Activated gamma-delta T cell (primary cell): ENCODE measurements at regions not wholly inside any gene's neighbourhood (a gene's known extent, or its start where the extent isn't known, plus 50 kb on each side); places are given as distances from the start of the nearest gene placed in this dataset.

Experiments
- DNase-seq: peaks from one replicate; lab custom pipeline; 2025; lab: John Stamatoyannopoulos, UW

- no peak for DNase-seq
Measured at GRCh38 chr2:81974216-81974615, 1669.7 kb upstream of the LRRTM1 start.

GRCh38 chr2:81942876-81943275 is 1638.3 kb upstream of the LRRTM1 start:
- no peak for DNase-seq

DNA sequence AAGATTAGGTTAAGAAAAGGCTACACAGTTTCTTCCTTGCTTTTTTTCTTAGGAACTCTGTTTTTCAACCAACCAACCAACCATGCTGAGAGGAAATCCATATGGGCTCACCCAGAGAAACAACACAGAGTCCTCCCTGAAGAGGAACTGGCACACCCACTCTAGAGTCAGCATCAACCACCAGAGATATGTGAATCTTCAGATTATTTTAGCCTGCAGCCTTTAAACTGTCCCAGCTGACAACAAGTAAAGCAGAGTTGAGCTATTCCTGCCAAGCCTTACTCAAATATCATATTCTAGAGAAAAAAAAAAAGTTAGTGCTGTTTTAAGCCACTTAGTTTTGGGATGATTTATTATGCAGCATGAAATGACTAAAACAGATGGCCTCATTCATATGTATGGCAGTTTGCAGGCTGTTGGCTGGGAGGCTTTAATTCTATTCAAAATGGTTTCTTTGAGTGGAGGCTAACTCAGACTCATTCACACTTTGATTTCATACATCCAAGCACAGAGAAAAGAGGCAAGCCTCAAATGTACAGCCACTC is 1637.7 kb upstream of the LRRTM1 start:
- DNase-seq = no peak

- no peak for DNase-seq
Measured at GRCh38 chr2:81940266-81940955, 1635.9 kb upstream of the LRRTM1 start.

DNA sequence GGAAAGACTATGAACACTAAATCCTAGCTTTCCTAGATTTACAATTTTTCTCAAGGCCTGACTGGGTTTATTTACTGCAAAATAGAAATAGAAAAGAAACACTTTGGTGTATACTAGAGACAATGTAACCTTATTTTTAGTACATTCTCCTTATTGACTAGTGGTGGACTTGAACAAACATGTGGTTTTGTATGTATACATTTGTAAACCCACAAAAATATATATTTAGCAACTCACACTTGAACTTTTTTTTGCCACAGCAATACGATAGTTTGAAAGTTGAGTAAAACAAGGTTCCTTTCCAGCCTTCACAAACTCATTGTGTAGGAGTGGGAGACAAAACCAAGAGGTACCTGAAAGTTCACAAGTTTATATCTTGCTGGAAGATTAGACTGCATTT is 1633.4 kb upstream of the LRRTM1 start:
- no peak for DNase-seq

- no peak for DNase-seq
Measured at GRCh38 chr2:81903534-81903933, 1599.0 kb upstream of the LRRTM1 start.

DNA sequence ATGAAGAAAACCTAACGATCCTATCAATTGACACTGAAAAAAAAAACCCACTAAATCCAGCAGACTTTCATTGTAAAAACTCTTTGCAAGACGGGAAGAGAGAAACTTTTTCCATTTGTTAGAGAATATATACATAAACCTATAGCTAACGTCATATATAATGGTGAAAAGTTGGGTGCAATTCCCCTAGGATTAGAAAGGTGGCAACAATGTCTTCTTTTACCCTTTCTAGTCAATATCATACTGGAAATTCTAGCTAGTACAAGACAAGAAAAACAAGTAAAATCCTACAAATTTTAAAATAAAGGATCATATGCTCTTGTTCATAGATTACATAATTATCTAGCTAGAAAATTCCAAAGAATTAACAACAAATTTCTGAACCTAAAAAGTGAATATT is 1596.5 kb upstream of the LRRTM1 start:
- DNase-seq = no peak

- DNase-seq = no peak
Measured at GRCh38 chr2:81895620-81896250, 1591.2 kb upstream of the LRRTM1 start.

GRCh38 chr2:81894451-81894990 is 1590.0 kb upstream of the LRRTM1 start:
- no peak for DNase-seq

GRCh38 chr2:81876624-81877023 is 1572.1 kb upstream of the LRRTM1 start:
- DNase-seq = no peak

DNA sequence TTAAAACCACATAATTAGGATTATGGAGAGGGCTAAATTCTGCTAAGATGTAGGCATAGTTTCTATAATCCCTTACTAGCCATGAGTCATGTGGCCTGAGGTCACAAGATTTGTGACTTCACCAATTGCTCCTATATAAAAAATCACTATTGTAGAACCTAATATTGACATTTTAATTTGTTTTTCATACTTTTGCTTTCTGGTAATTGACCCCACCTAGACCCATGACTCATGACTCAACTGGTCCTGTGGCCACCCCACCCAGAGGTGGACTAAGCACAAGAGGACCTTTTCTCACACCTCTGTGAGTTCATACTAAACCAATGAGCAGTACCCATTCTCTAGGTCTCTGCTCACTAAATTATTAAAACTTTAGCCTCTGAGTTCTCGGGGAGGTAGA is 1567.5 kb upstream of the LRRTM1 start:
- no peak for DNase-seq

DNA sequence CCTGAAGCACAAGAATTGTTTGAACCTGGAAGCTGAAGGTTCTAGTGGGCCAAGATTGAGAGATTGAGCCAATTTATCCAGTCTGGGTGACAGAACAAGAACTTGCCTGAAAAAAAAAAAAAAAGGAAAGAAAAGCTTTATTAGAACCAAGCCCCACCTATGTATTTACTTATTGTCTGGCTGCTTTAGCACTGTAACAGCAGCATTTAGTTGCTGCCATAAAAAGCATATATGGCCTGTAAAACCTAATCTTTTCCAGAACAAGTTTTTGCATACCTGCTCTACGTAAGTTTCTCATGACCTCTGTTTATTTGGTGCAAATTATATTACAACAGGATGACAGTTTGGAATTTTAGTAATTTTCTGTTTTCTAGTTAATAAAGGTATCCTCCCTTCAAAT is 1565.6 kb upstream of the LRRTM1 start:
- no peak for DNase-seq

DNA sequence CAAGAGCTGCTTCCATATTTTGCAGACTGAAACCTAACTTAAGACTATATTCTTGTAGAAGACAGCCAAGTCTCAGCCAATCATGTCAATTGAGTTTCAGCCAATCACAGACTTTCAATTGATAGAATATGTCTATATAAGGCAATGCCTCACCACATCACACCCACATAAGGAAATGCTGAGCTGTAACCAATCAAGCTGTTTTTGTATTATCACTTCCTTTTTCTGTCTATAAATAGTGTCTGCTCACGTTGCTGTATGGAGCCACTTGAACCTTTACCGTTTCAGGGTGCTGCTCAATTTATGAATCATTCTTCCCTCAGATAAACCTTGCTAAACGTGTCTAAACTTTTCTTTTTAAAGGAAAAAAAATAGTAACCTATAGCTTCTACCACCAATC is 1554.4 kb upstream of the LRRTM1 start:
- DNase-seq = no peak

GRCh38 chr2:81853341-81853740 is 1548.8 kb upstream of the LRRTM1 start:
- no peak for DNase-seq

- no peak for DNase-seq
Measured at GRCh38 chr2:81852651-81853050, 1548.1 kb upstream of the LRRTM1 start.

- no peak for DNase-seq
Measured at GRCh38 chr2:81839780-81840179, 1535.2 kb upstream of the LRRTM1 start.

GRCh38 chr2:81835321-81836000 is 1530.9 kb upstream of the LRRTM1 start:
- no peak for DNase-seq

DNA sequence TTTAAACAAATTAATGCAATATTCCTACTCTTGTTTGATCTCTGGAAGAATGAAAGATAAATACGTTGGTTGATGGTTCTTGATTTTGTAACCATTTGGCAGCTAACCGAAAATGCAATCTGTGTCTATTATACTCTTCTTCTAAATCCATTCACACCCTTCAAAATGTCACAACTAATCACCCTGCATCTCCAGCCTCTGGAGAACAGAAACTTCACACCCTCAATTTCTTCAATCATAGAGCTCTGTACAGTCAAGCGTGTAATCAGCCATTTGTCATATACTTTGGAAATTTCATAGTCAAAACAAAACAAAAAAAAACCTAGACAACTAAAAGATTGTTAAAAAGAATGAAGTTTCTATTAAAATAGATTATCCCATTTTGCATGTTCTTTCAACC is 1482.3 kb upstream of the LRRTM1 start:
- no peak for DNase-seq

- no peak for DNase-seq
Measured at GRCh38 chr2:81767187-81767912, 1462.8 kb upstream of the LRRTM1 start.

DNA sequence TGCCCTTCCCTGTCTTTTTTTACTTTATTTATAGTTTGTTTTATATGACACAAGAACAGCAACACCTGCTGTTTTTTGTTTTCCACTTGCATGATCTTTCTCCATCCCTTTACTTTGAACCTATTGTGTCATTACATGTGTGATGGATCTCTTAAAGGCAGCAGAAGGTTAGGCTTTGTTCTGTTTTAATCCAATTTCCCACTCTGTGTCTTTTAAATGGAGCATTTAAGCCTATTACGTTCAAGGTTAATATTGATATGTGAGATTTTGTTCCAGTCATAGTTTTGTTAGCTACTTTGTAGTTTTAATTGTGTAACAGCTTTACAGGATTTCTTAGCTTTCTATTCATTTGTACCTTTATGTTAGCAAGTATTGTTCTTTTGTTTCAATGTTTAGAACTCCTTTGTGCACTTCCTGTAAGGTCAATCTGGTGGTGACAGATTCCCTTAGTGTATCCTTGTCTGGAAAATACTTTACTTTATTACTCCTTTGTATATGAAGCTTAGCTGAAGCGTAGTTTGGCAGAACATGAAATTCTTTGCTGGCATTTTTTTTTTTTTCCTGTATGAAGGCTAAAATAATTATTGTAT is 1443.0 kb upstream of the LRRTM1 start:
- DNase-seq = no peak

- no peak for DNase-seq
Measured at GRCh38 chr2:81739966-81740365, 1435.4 kb upstream of the LRRTM1 start.

DNA sequence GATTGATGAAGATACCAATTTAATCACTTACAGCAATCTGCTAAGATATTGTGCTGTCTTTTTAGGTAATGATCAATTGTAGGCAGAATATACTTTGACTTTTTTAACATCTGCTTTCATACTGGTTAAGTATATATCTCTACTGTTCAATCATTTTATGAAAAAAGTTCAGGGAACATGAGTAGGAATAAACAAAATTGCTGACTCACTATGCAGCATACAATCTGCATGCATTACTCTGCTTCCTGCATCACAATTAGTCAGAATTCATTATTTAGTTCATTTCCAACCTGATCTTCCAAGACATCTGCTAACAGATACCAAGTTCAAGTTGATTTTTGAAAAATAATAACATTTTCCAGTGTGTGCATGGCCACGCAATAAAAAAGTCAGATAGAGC is 1430.4 kb upstream of the LRRTM1 start:
- DNase-seq = no peak
